ENCODE measurements at regions not wholly inside any gene's neighbourhood (a gene's known extent, or its start where the extent isn't known, plus 50 kb on each side); places are given as distances from the start of the nearest gene placed in this dataset.

DNA sequence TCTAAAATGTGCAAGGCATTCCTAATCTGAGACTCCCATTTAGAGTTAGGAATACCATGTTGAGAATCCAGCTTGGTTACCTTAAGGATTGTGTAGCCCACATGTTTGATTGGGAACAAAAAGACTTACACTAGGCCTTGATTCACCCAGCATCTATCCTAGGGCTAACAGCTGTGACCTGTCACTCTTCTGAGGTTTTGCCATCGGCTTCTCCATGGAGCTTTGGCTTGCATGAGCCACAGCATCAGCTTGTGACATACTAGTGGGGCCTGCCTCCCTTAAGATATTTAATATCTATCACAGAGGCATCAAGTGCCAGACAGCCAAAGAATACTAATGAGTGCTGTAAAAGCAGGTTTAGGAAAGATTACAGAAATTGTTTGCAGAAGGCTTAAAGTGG, 241.3 kb upstream of the UBE2E3 start:
- no peak for TF ChIP-seq TAF1 (IDR thresholded peaks at IDR 0.05; ENCODE audit: borderline replicate concordance, insufficient read depth, low read length)
- TF ChIP-seq FOXP2 (optimal IDR thresholded peaks at IDR 0.05; ENCODE audit: borderline replicate concordance, extremely low read depth, extremely low read length, insufficient read depth) = no peak
- TF ChIP-seq, protein P1, sequence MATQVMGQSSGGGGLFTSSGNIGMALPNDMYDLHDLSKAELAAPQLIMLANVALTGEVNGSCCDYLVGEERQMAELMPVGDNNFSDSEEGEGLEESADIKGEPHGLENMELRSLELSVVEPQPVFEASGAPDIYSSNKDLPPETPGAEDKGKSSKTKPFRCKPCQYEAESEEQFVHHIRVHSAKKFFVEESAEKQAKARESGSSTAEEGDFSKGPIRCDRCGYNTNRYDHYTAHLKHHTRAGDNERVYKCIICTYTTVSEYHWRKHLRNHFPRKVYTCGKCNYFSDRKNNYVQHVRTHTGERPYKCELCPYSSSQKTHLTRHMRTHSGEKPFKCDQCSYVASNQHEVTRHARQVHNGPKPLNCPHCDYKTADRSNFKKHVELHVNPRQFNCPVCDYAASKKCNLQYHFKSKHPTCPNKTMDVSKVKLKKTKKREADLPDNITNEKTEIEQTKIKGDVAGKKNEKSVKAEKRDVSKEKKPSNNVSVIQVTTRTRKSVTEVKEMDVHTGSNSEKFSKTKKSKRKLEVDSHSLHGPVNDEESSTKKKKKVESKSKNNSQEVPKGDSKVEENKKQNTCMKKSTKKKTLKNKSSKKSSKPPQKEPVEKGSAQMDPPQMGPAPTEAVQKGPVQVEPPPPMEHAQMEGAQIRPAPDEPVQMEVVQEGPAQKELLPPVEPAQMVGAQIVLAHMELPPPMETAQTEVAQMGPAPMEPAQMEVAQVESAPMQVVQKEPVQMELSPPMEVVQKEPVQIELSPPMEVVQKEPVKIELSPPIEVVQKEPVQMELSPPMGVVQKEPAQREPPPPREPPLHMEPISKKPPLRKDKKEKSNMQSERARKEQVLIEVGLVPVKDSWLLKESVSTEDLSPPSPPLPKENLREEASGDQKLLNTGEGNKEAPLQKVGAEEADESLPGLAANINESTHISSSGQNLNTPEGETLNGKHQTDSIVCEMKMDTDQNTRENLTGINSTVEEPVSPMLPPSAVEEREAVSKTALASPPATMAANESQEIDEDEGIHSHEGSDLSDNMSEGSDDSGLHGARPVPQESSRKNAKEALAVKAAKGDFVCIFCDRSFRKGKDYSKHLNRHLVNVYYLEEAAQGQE (IDR thresholded peaks at IDR 0.05; ENCODE audit: insufficient read depth in 1 of 2, low read depth in 2 of 2, low read length in 2 of 2) = no peak
- TF ChIP-seq SIN3A (IDR thresholded peaks at IDR 0.05; ENCODE audit: borderline replicate concordance, insufficient read depth, low read length) = no peak
- no peak for TF ChIP-seq POLR2AphosphoS5 (IDR thresholded peaks at IDR 0.05; ENCODE audit: low read depth, low read length)

DNA sequence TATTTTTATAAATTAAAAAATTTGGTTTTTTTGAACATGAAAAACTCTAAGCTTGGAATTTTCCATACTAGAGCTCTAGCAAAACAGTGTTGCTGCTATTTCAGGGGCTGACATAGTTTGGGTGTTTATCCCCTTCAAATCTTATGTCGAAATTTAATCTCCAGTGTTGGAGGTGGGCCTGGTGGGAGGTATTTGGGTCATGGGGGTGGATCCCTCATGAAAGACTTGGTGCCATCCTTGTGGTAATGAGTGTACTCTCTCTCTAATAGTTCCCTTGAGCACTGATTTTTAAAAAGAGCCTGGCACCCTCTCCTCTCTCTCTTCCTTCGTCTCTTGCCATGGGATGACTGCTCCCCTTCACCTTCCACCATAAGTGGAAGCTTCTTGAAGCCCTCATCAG, 244.6 kb upstream of the UBE2E3 start:
- no peak for TF ChIP-seq TAF1 (IDR thresholded peaks at IDR 0.05; ENCODE audit: borderline replicate concordance, insufficient read depth, low read length)
- TF ChIP-seq POLR2AphosphoS5 (IDR thresholded peaks at IDR 0.05; ENCODE audit: low read depth, low read length) = no peak
- no peak for TF ChIP-seq FOXP2 (optimal IDR thresholded peaks at IDR 0.05; ENCODE audit: borderline replicate concordance, extremely low read depth, extremely low read length, insufficient read depth)
- TF ChIP-seq, protein P1 (IDR thresholded peaks at IDR 0.05; ENCODE audit: insufficient read depth in 1 of 2, low read depth in 2 of 2, low read length in 2 of 2) = no peak
- no peak for TF ChIP-seq SIN3A (IDR thresholded peaks at IDR 0.05; ENCODE audit: borderline replicate concordance, insufficient read depth, low read length)

DNA sequence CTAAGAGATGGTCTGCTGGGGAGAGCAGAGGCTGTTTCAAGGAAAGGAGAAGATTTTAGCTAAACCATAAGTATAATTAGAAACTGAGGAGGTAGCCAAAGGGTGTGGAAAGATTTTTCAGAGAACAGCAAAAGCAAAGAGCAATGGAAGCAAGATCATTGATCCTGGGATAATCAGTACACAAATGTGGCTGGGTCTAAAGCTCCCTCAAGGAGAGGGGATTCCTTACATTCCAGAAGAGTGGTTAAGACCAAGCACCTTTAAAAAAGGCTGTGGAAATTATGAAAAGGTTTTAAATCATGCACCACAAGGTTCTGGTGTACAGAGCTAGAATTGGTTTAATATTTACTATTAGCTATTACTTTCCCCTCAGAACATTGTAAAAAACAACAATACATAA, 246.0 kb upstream of the UBE2E3 start:
- TF ChIP-seq, protein P1 (IDR thresholded peaks at IDR 0.05; ENCODE audit: insufficient read depth in 1 of 2, low read depth in 2 of 2, low read length in 2 of 2) = no peak
- TF ChIP-seq TAF1 (IDR thresholded peaks at IDR 0.05; ENCODE audit: borderline replicate concordance, insufficient read depth, low read length) = no peak
- TF ChIP-seq SIN3A (IDR thresholded peaks at IDR 0.05; ENCODE audit: borderline replicate concordance, insufficient read depth, low read length) = no peak
- TF ChIP-seq POLR2AphosphoS5 (IDR thresholded peaks at IDR 0.05; ENCODE audit: low read depth, low read length) = no peak
- no peak for TF ChIP-seq FOXP2 (optimal IDR thresholded peaks at IDR 0.05; ENCODE audit: borderline replicate concordance, extremely low read depth, extremely low read length, insufficient read depth)

DNA sequence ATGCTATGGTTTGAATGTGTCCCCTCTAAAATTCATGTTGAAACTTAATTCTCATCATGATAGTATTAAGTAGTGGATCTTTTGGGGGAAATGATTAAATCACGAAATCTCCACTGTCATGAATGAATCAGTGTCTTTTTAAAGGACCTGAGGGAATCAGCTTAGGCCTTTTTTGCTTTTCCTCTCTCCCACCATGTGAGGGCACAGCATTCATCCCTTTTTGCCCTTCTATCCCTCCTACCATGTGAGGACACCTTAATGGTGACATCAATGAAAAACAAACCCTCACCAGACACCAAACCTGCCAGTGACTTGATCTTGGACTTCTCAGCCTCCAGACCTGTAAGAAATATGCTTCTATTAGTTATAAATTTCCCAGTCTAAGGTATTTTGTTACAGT, 247.1 kb upstream of the UBE2E3 start:
- TF ChIP-seq SIN3A (IDR thresholded peaks at IDR 0.05; ENCODE audit: borderline replicate concordance, insufficient read depth, low read length) (no peak), FOXP2 (optimal IDR thresholded peaks at IDR 0.05; ENCODE audit: borderline replicate concordance, extremely low read depth, extremely low read length, insufficient read depth) (no peak), POLR2AphosphoS5 (IDR thresholded peaks at IDR 0.05; ENCODE audit: low read depth, low read length) (no peak), TAF1 (IDR thresholded peaks at IDR 0.05; ENCODE audit: borderline replicate concordance, insufficient read depth, low read length) (no peak)
- TF ChIP-seq, protein P1 (IDR thresholded peaks at IDR 0.05; ENCODE audit: insufficient read depth in 1 of 2, low read depth in 2 of 2, low read length in 2 of 2) = no peak

DNA sequence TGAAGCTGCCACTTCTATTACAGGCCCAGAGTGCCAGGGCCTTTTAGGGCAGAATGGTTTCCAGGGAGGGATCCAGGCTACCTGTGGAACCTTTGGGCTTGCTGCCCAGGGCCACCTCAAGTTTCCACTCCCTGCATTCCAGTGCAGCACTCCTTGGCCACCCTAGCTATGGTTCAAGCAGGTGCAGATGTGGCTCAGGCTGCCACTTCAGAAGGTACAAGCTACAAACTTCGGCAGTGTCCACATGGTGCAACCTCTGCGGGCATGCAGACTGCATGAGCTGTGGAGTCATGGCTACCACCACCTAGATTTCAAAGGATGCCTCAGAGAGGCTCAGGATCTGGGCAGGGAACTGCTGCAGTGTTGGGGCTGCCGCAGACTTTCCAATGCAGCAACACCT, 248.1 kb upstream of the UBE2E3 start:
- TF ChIP-seq POLR2AphosphoS5 (IDR thresholded peaks at IDR 0.05; ENCODE audit: low read depth, low read length) = no peak
